AG04449 (cell line): ENCODE measurements at regions not wholly inside any gene's neighbourhood (a gene's known extent, or its start where the extent isn't known, plus 50 kb on each side); places are given as distances from the start of the nearest gene placed in this dataset.

ENCODE experiments used
- CTCF ChIA-PET: fragments of 350-600 bp; formaldehyde crosslinking; extraction: SDS; loops from one replicate; lab custom pipeline; 2021; ENCODE audit warnings: antibody characterized with exemption; lab: Yijun Ruan, JAX
- POLR2A ChIA-PET: fragments of 400-600, 350-600 bp; formaldehyde crosslinking; extraction: SDS; loops from one replicate; lab custom pipeline; 2020; ENCODE audit warnings: antibody characterized with exemption, inconsistent platforms; lab: Yijun Ruan, JAX
- DNase-seq: peaks from one replicate; pipeline ENCODE4 v3.0.0-alpha.2; 2010; ENCODE audit warnings: low read depth, low spot score
- H3K4me3 ChIP-seq: 2 replicates; pipeline ENCODE4 v1.5.1; 2011; ENCODE audit warnings: low read depth, mild to moderate bottlenecking, control low read depth, low read length
- CTCF ChIP-seq: IDR thresholded peaks from one replicate; pipeline ENCODE4 v1.5.1; 2011; ENCODE audit warnings: mild to moderate bottlenecking, moderate library complexity, low read length, control low read depth, inconsistent platforms; ENCODE audit not compliant: insufficient read depth; ENCODE audit errors: missing control alignments

- POLR2A ChIA-PET = no interaction called here
- CTCF ChIA-PET = no interaction called here
- TF ChIP-seq CTCF = no peak
- H3K4me3 ChIP-seq = no peak overlapping the region
- no peak for DNase-seq
These were observed 58.2 kb downstream of the RPRM start for GRCh38 chr2:153420394-153420793.

- POLR2A ChIA-PET = no interaction called here
- CTCF ChIA-PET = no interaction called here
- no peak for DNase-seq
These were observed 61.5 kb downstream of the RPRM start for GRCh38 chr2:153417077-153417476.

GRCh38 chr2:153416071-153416470 is 62.5 kb downstream of the RPRM start:
- no peak overlapping the region for H3K4me3 ChIP-seq
- TF ChIP-seq CTCF = no peak
- no peak for DNase-seq
- ChIA-PET CTCF (no interaction called here), POLR2A (no interaction called here)

More at GRCh38 chr2:153417077-153417476, 61.5 kb downstream of the RPRM start:
- no peak for TF ChIP-seq CTCF
- H3K4me3 ChIP-seq = no peak overlapping the region

- no peak overlapping the region for H3K4me3 ChIP-seq
- DNase-seq = no peak
- POLR2A ChIA-PET = no interaction called here
- TF ChIP-seq CTCF = no peak
- CTCF ChIA-PET = no interaction called here
These were observed 69.7 kb downstream of the RPRM start for GRCh38 chr2:153408710-153409385.

GRCh38 chr2:153405196-153405595 is 73.4 kb downstream of the RPRM start:
- no peak for TF ChIP-seq CTCF
- DNase-seq = no peak
- ChIA-PET CTCF (no interaction called here), POLR2A (no interaction called here)
- no peak overlapping the region for H3K4me3 ChIP-seq

GRCh38 chr2:153404792-153405191 is 73.8 kb downstream of the RPRM start:
- no peak for TF ChIP-seq CTCF
- ChIA-PET POLR2A (no interaction called here), CTCF (no interaction called here)
- DNase-seq = no peak
- H3K4me3 ChIP-seq = no peak overlapping the region
